VCaP (cell line): ENCODE measurements at regions not wholly inside any gene's neighbourhood (a gene's known extent, or its start where the extent isn't known, plus 50 kb on each side); places are given as distances from the start of the nearest gene placed in this dataset.
"Not testable (repeated sequence)": the region's sequence is repeated elsewhere in the genome, so short reads cannot be mapped to it uniquely, and the experiment has no call there.

ENCODE experiments used
- H3K27ac ChIP-seq: fragments of 450-650 bp; 2 replicates; pipeline ENCODE4 v1.5.1; 2017
- TF ChIP-seq, protein P1 (sequence below): fragments of 450-650 bp; conservative IDR thresholded peaks from 2 replicates; pipeline ENCODE4 v1.5.1; 2017; ENCODE audit warnings: mild to moderate bottlenecking, moderate library complexity

DNA sequence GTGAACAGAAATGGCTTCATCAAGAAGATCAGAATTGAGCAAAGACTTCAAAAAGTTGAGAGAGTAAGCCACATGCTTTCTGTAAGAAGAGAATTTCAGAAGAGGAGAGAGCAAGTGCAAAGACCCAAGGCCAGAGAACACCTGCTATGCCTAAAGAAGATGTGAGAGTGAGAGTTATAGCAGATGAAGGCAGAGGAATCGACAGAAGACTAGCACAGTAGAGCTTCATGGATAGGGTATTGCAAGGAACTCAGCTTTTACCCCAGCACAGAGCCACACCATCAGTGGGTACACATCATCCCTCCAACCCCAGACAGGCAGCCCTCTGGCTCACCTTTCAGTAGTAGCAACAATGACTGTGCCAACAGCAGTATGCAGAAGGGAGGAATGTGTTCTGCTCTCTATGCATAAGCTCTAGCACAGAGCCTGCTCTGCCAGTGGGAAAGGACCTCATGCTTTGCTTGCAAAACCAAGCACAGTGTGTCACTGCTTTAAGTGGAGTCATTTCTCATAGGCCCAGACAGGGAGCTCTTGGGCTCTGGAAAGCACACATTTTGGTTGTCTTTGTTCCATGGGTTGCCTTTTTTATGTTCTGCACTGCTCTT is 318.6 kb downstream of the NAF1 start:
- no peak overlapping the region for H3K27ac ChIP-seq
- TF ChIP-seq, protein P1, sequence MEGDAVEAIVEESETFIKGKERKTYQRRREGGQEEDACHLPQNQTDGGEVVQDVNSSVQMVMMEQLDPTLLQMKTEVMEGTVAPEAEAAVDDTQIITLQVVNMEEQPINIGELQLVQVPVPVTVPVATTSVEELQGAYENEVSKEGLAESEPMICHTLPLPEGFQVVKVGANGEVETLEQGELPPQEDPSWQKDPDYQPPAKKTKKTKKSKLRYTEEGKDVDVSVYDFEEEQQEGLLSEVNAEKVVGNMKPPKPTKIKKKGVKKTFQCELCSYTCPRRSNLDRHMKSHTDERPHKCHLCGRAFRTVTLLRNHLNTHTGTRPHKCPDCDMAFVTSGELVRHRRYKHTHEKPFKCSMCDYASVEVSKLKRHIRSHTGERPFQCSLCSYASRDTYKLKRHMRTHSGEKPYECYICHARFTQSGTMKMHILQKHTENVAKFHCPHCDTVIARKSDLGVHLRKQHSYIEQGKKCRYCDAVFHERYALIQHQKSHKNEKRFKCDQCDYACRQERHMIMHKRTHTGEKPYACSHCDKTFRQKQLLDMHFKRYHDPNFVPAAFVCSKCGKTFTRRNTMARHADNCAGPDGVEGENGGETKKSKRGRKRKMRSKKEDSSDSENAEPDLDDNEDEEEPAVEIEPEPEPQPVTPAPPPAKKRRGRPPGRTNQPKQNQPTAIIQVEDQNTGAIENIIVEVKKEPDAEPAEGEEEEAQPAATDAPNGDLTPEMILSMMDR, result no peak

DNA sequence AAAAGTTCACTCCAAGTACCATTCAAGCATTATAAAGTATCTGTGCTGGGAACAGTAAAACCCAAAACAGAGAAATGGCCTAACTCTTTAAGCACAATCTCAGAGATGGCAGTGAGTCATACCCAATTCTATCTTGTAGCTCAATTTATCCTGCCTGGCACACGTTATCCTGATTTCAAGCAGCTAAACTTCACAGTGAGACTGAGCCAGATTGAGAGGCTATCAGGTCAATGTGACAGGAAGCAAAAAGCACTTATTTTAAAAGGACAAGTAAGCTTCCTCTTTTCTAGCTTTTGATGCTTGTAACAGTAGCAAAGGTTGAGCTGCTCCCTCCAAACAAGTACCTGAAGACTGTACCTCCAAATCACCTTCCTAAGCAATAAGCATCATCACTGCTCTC is 324.9 kb downstream of the NAF1 start:
- TF ChIP-seq, protein P1, result no peak
- H3K27ac ChIP-seq, result no peak overlapping the region

- TF ChIP-seq, protein P1, result no peak
- H3K27ac ChIP-seq, result no peak overlapping the region
Measured at GRCh38 chr4:162839814-162840213, 326.9 kb downstream of the NAF1 start.

DNA sequence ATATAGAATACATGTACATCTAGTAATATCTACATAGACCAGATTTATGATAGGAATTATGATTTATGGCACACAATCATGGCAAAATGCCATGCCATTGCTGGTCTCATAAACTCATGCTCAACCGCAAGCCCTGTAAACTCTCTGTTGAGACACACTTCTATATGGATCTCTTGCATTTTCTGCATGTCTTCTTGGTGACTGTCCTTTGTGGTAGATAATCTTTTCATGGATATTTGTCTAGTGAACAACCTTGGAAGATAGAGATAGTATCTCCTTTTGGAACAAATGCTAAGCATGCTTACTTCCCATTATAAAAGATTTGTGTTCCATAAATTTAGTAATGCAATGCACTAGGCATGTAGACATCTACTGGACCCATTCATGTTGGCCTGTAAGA is 328.0 kb downstream of the NAF1 start:
- no peak overlapping the region for H3K27ac ChIP-seq
- TF ChIP-seq, protein P1, result no peak

- H3K27ac ChIP-seq, result no peak overlapping the region
- TF ChIP-seq, protein P1, result no peak
Measured at GRCh38 chr4:162837679-162838078, 329.0 kb downstream of the NAF1 start.

DNA sequence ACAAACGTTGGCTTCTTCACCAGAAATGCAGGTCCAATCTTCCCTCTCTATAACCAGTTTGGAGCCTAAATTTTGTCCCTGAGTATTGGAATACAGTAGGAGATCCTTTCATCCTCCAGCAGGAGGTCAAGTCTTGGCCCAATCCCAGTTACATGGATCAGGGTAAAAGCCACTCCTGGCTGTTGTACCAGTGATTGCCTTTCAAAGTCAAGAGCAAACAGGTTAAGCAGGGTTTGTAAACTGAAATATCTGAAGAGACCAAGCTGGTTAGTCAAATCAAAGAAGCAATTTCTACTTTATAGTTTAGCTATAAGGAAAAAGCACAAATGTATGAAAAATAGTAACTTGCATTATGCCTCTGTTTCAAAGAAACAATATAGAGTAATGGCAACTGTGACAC is 329.4 kb downstream of the NAF1 start:
- TF ChIP-seq, protein P1, result no peak
- H3K27ac ChIP-seq, result no peak overlapping the region

- TF ChIP-seq, protein P1, result no peak
Measured at GRCh38 chr4:162836773-162837172, 329.9 kb downstream of the NAF1 start.

DNA sequence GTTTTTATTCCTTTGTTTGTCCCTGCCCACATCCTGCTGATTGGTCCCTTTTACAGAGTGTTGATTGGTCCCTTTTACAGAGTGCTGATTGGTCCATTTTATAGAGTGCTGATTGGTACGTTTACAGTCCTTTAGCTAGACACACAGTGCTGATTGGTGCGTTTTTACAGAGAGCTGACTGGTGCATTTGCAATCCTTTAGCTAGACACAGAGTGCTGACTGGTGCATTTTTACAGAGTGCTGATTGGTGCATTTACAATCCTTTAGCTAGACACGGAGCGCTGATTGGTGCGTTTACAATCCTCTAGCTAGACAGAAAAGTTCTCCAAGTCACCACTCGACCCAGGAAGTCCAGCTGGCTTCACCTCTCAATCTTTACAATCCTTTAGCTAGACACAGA is 330.4 kb downstream of the NAF1 start:
- H3K27ac ChIP-seq, result not testable (repeated sequence)

More at GRCh38 chr4:162836773-162837172, 329.9 kb downstream of the NAF1 start:
- no peak overlapping the region for H3K27ac ChIP-seq
